SK-N-MC (cell line): ENCODE measurements at regions not wholly inside any gene's neighbourhood (a gene's known extent, or its start where the extent isn't known, plus 50 kb on each side); places are given as distances from the start of the nearest gene placed in this dataset.

ENCODE experiments used
- EZH2 ChIP-seq: fragments of 200-600 bp; sonication (generic); IDR thresholded peaks from one replicate; pipeline ENCODE4 v1.6.1; 2017; ENCODE audit warnings: antibody characterized with exemption
- FOXP2 ChIP-seq: optimal IDR thresholded peaks from 2 replicates; pipeline ENCODE3; 2011; ENCODE audit warnings: mild to moderate bottlenecking, moderate library complexity; ENCODE audit not compliant: insufficient read depth; ENCODE audit errors: extremely low read length, control extremely low read depth
- POLR2AphosphoS5 ChIP-seq: IDR thresholded peaks from 2 replicates; pipeline ENCODE4 v1.6.1; 2012; ENCODE audit warnings: mild to moderate bottlenecking, low read depth, low read length, borderline replicate concordance

- TF ChIP-seq POLR2AphosphoS5 (no peak), EZH2 (no peak), FOXP2 (no peak)
These were observed 114.3 kb upstream of the ZC3H12C start for GRCh38 chr11:109978895-109979294.
